Esophagus muscularis mucosa (tissue), 4 donors: ENCODE measurements at regions not wholly inside any gene's neighbourhood (a gene's known extent, or its start where the extent isn't known, plus 50 kb on each side); places are given as distances from the start of the nearest gene placed in this dataset.

Experiments
- CTCF ChIP-seq, 3 experiments: fragments of 200-600 bp in 2 of 3; fragments of 450-650 bp in 1 of 3; sonication (generic) in 2 of 3; IDR thresholded peaks; one replicate each; pipeline ENCODE4 v1.5.1; 2017 to 2019; ENCODE audit warnings: antibody characterized with exemption in 3 of 3, mild to moderate bottlenecking in 2 of 3, moderate library complexity in 1 of 3
- EP300 ChIP-seq: sonication (generic); formaldehyde crosslinking; IDR thresholded peaks from one replicate; pipeline ENCODE4 v1.6.1; 2017; ENCODE audit warnings: antibody characterized with exemption
- POLR2AphosphoS5 ChIP-seq, 2 donors: sonication (generic); formaldehyde crosslinking; IDR thresholded peaks; one replicate each; pipeline ENCODE4 v1.6.1; 2017; ENCODE audit warnings: antibody characterized with exemption in 2 of 2

- TF ChIP-seq CTCF (IDR thresholded peaks at IDR 0.05) (no peak), EP300 (no peak), POLR2AphosphoS5 (IDR thresholded peaks at IDR 0.05) (no peak)
These were observed 96.4 kb upstream of the IQCM start for GRCh38 chr4:149912000-149912399.
